WTC11 (cell line): ENCODE measurements at regions not wholly inside any gene's neighbourhood (a gene's known extent, or its start where the extent isn't known, plus 50 kb on each side); places are given as distances from the start of the nearest gene placed in this dataset.

Experiments
- ATAC-seq: fragments of 200-7000 bp; cut with Tn5 transposase; 2 replicates; pipeline ENCODE4 v1.10.0; 2021; ENCODE audit warnings: mild to moderate bottlenecking, moderate library complexity
- CTCF ChIA-PET: fragments of 300-600 bp; sonication (Branson Sonifier 250); formaldehyde crosslinking; loops from one replicate; lab custom pipeline; 2021; ENCODE audit warnings: antibody characterized with exemption; lab: Charles Lee
- POLR2A ChIA-PET: fragments of 350-600 bp; sonication (Branson Sonifier 250); formaldehyde crosslinking; loops from one replicate; lab custom pipeline; 2021; ENCODE audit warnings: antibody characterized with exemption; lab: Charles Lee
- DNase-seq: peaks from one replicate; pipeline ENCODE4 v3.0.0; 2021; ENCODE audit warnings: low spot score
- H3K27ac Mint-ChIP-seq: 2 replicates; pipeline ENCODE4 v1.8.0; 2021; ENCODE audit warnings: mixed read lengths
- H3K27me3 Mint-ChIP-seq: 2 replicates; pipeline ENCODE4 v1.8.0; 2021; ENCODE audit warnings: low read depth, mild to moderate bottlenecking, moderate library complexity, mixed read lengths
- H3K36me3 Mint-ChIP-seq: 2 replicates; pipeline ENCODE4 v1.8.0; 2021; ENCODE audit warnings: mixed read lengths
- H3K4me1 Mint-ChIP-seq: 2 replicates; pipeline ENCODE4 v1.8.0; 2022; ENCODE audit warnings: mixed read lengths
- H3K4me3 Mint-ChIP-seq: 2 replicates; pipeline ENCODE4 v1.8.0; 2021; ENCODE audit warnings: mild to moderate bottlenecking, moderate library complexity, mixed read lengths
- H3K9me3 Mint-ChIP-seq: 2 replicates; pipeline ENCODE4 v1.8.0; 2021; ENCODE audit warnings: mixed read lengths
- AR ChIP-seq: fragments of 250-450 bp; sonication (Bioruptor Pico); IDR thresholded peaks from 2 replicates; pipeline ENCODE4 v1.9.0; 2021; ENCODE audit warnings: mild to moderate bottlenecking
- ATF2 ChIP-seq: sonication (generic); formaldehyde crosslinking; IDR thresholded peaks from 2 replicates; pipeline ENCODE4 v1.8.1; 2022; ENCODE audit warnings: low read depth, missing genetic modification reagents, borderline replicate concordance
- CBFB ChIP-seq: sonication (generic); formaldehyde crosslinking; IDR thresholded peaks from 2 replicates; pipeline ENCODE4 v1.8.1; 2022; ENCODE audit warnings: mild to moderate bottlenecking, low read depth, missing genetic modification reagents
- E2F1 ChIP-seq: sonication (generic); formaldehyde crosslinking; IDR thresholded peaks from 2 replicates; pipeline ENCODE4 v1.8.0; 2022; ENCODE audit warnings: mild to moderate bottlenecking, missing genetic modification reagents
- GTF2I ChIP-seq: fragments of 250-450 bp; sonication (Bioruptor Pico); conservative IDR thresholded peaks from 2 replicates; pipeline ENCODE4 v1.4.0; 2021; ENCODE audit warnings: mild to moderate bottlenecking
- IRF1 ChIP-seq: sonication (generic); formaldehyde crosslinking; IDR thresholded peaks from 2 replicates; pipeline ENCODE4 v1.8.0; 2023; ENCODE audit warnings: missing genetic modification reagents
- JAZF1 ChIP-seq: fragments of 250-450 bp; sonication (Bioruptor Pico); IDR thresholded peaks from 2 replicates; pipeline ENCODE4 v1.9.0; 2021; ENCODE audit warnings: moderate library complexity, mild to moderate bottlenecking, inconsistent platforms
- JUN ChIP-seq: sonication (generic); formaldehyde crosslinking; IDR thresholded peaks from 2 replicates; pipeline ENCODE4 v1.8.0; 2023; ENCODE audit warnings: mild to moderate bottlenecking, missing genetic modification reagents
- TF ChIP-seq, protein P1 (sequence below): sonication (generic); formaldehyde crosslinking; conservative IDR thresholded peaks from 2 replicates; pipeline ENCODE4 v1.8.1; 2023; ENCODE audit warnings: mild to moderate bottlenecking, low read depth, missing genetic modification reagents, moderate library complexity

DNA sequence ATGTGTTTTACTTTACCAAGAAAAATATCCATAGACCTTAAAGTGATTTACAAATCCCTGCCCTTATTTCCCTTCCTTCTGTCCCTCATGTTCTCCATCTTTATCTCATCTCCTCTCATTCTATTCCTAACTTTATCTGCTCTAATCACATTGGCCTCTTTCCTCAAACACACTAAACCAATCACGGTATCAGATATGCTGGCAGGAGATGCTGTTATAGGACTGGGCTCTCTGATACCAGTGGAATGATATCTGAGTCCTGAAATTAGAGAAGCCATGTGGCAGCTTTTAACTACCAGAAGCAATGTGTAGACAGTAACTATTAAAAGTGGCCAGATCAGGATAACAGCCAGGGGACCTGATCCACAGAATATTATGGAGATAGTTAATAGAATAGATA is 49.9 kb upstream of the GIMD1 start:
- Mint-ChIP-seq H3K36me3 (no peaks in the 10 kb centered on the region), H3K4me3 (no peak overlapping the region), H3K4me1 (peaks cover 33% of the 10 kb centered on the region), H3K27me3 (no peaks in the 10 kb centered on the region), H3K27ac (no peak overlapping the region), H3K9me3 (no peaks in the 10 kb centered on the region)
- no peak for DNase-seq
- CTCF ChIA-PET, result no interaction called here
- TF ChIP-seq CBFB, result no peak
- no peak for TF ChIP-seq ATF2
- no peak for TF ChIP-seq JUN (CRISPR knock-in tag)
- no peak for TF ChIP-seq AR (CRISPR knock-in tag)
- TF ChIP-seq JAZF1 (CRISPR knock-in tag), result no peak
- no peak for TF ChIP-seq E2F1 (CRISPR knock-in tag)
- TF ChIP-seq, protein P1, sequence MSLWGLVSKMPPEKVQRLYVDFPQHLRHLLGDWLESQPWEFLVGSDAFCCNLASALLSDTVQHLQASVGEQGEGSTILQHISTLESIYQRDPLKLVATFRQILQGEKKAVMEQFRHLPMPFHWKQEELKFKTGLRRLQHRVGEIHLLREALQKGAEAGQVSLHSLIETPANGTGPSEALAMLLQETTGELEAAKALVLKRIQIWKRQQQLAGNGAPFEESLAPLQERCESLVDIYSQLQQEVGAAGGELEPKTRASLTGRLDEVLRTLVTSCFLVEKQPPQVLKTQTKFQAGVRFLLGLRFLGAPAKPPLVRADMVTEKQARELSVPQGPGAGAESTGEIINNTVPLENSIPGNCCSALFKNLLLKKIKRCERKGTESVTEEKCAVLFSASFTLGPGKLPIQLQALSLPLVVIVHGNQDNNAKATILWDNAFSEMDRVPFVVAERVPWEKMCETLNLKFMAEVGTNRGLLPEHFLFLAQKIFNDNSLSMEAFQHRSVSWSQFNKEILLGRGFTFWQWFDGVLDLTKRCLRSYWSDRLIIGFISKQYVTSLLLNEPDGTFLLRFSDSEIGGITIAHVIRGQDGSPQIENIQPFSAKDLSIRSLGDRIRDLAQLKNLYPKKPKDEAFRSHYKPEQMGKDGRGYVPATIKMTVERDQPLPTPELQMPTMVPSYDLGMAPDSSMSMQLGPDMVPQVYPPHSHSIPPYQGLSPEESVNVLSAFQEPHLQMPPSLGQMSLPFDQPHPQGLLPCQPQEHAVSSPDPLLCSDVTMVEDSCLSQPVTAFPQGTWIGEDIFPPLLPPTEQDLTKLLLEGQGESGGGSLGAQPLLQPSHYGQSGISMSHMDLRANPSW (CRISPR knock-in tag), result no peak
- no peak for TF ChIP-seq GTF2I (CRISPR knock-in tag)
- no peak for TF ChIP-seq IRF1 (CRISPR knock-in tag)
- POLR2A ChIA-PET, result no interaction called here
- ATAC-seq, result no peak
